OCI-LY7 (cell line): ENCODE measurements at regions not wholly inside any gene's neighbourhood (a gene's known extent, or its start where the extent isn't known, plus 50 kb on each side); places are given as distances from the start of the nearest gene placed in this dataset.
A peak's percentile ranks its signal among the peaks of the same experiment; 100 is the strongest.

Experiments used
- BruUV-seq: library from RNA; stranded (reverse); fragments of 400-500 nt; replicated peaks from 2 replicates; lab custom pipeline; 2021; lab: Mats Ljungman, UMichigan
- CTCF ChIA-PET: fragments of 300-600 bp; sonication (Branson Sonifier 250); formaldehyde crosslinking; loops from one replicate; lab custom pipeline; 2022; ENCODE audit warnings: antibody characterized with exemption; ENCODE audit not compliant: unreplicated experiment; lab: Charles Lee
- POLR2A ChIA-PET: fragments of 300-600 bp; sonication (Branson Sonifier 250); formaldehyde crosslinking; loops from one replicate; lab custom pipeline; 2022; ENCODE audit warnings: antibody characterized with exemption; lab: Charles Lee
- DNase-seq: peaks from one replicate; pipeline ENCODE4 v3.0.0-alpha.2; 2015; ENCODE audit warnings: low spot score
- H2AFZ ChIP-seq: fragments of 200-600 bp; sonication (generic), shearing (Covaris generic); 2 replicates; pipeline ENCODE4 v1.6.1; 2014; ENCODE audit warnings: mild to moderate bottlenecking, antibody characterized with exemption, low read length, moderate library complexity
- H3K27ac ChIP-seq: fragments of 200-600 bp; sonication (generic); 2 replicates; pipeline ENCODE4 v1.5.1; 2014; ENCODE audit warnings: mixed run types, low read depth, mild to moderate bottlenecking, moderate library complexity, low read length, inconsistent platforms; ENCODE audit not compliant: poor library complexity, severe bottlenecking
- H3K36me3 ChIP-seq: fragments of 200-600 bp; sonication (generic); 2 replicates; pipeline ENCODE4 v1.6.1; 2014; ENCODE audit warnings: mild to moderate bottlenecking, antibody characterized with exemption, low read length, moderate library complexity, mixed read lengths; ENCODE audit not compliant: insufficient read depth
- H3K4me1 ChIP-seq: fragments of 200-600 bp; sonication (generic); 2 replicates; pipeline ENCODE4 v1.5.1; 2014; ENCODE audit warnings: mild to moderate bottlenecking, low read length; ENCODE audit not compliant: insufficient read depth, poor library complexity, severe bottlenecking
- H3K4me2 ChIP-seq: fragments of 200-600 bp; sonication (generic); 2 replicates; pipeline ENCODE4 v1.6.1; 2014; ENCODE audit warnings: mild to moderate bottlenecking, low read length
- H3K4me3 ChIP-seq: fragments of 200-600 bp; sonication (generic); 2 replicates; pipeline ENCODE4 v1.5.1; 2014; ENCODE audit warnings: mild to moderate bottlenecking, low read depth, low read length; ENCODE audit not compliant: poor library complexity, severe bottlenecking
- H3K79me2 ChIP-seq: fragments of 200-600 bp; sonication (generic); 2 replicates; pipeline ENCODE4 v1.6.1; 2016; ENCODE audit warnings: low read depth, mild to moderate bottlenecking, low read length, moderate library complexity, mixed read lengths; ENCODE audit not compliant: insufficient read depth
- H3K9me2 ChIP-seq: fragments of 200-600 bp; sonication (generic); 2 replicates; pipeline ENCODE4 v1.6.1; 2016; ENCODE audit warnings: mild to moderate bottlenecking, low read length, mixed read lengths; ENCODE audit not compliant: insufficient read depth
- H3K9me3 ChIP-seq: fragments of 200-600 bp; sonication (generic); 2 replicates; pipeline ENCODE4 v1.6.1; 2014; ENCODE audit warnings: mild to moderate bottlenecking, mixed run types, low read length, mixed read lengths
- H4K20me1 ChIP-seq: fragments of 200-600 bp; sonication (generic); 2 replicates; pipeline ENCODE4 v1.6.1; 2014; ENCODE audit warnings: mild to moderate bottlenecking, antibody characterized with exemption, low read length, moderate library complexity, mixed read lengths; ENCODE audit not compliant: insufficient read depth
- CTCF ChIP-seq: fragments of 200-600 bp; sonication (generic); conservative IDR thresholded peaks from 2 replicates; pipeline ENCODE4 v1.5.1; 2014; ENCODE audit warnings: mild to moderate bottlenecking, antibody characterized with exemption, low read length, moderate library complexity, mixed read lengths
- EZH2phosphoT487 ChIP-seq: fragments of 200-600 bp; sonication (generic); IDR thresholded peaks from 2 replicates; pipeline ENCODE4 v1.6.1; 2018; ENCODE audit warnings: low read depth, borderline replicate concordance, mild to moderate bottlenecking, mixed run types, antibody characterized with exemption, low read length, moderate library complexity, mixed read lengths
- intact Hi-C: fragments of 100-400 bp; cut with micrococcal nuclease; formaldehyde crosslinking; loops from one replicate; pipeline ENCODE4 v1.10.0; 2022; ENCODE audit not compliant: unreplicated experiment

- no peak overlapping the region for H3K4me3 ChIP-seq
- no peaks in the 10 kb centered on the region for H4K20me1 ChIP-seq
- H3K4me1 ChIP-seq = no peaks in the 10 kb centered on the region
- no peak for TF ChIP-seq EZH2phosphoT487
- no peak for TF ChIP-seq CTCF
- no peak for DNase-seq
- no peak overlapping the region for H2AFZ ChIP-seq
- H3K9me3 ChIP-seq = no peaks in the 10 kb centered on the region
- no TSS peak for BruUV-seq
- CTCF ChIA-PET = no interaction called here
- no peak overlapping the region for H3K4me2 ChIP-seq
- H3K27ac ChIP-seq = no peak overlapping the region
- H3K36me3 ChIP-seq = no peaks in the 10 kb centered on the region
- no peaks in the 10 kb centered on the region for H3K79me2 ChIP-seq
- POLR2A ChIA-PET = no interaction called here
- intact Hi-C loops = no loop called here
- no peaks in the 10 kb centered on the region for H3K9me2 ChIP-seq
These were observed 127.7 kb downstream of the UQCRFS1 start for GRCh38 chr19:29085206-29085605.

GRCh38 chr19:29084266-29084665, 128.7 kb downstream of the UQCRFS1 start:
- BruUV-seq = no TSS peak
- no peaks in the 10 kb centered on the region for H3K79me2 ChIP-seq
- no peaks in the 10 kb centered on the region for H4K20me1 ChIP-seq
- no peak overlapping the region for H2AFZ ChIP-seq
- DNase-seq = peak; percentile 4
- POLR2A ChIA-PET = no interaction called here
- H3K4me1 ChIP-seq = no peaks in the 10 kb centered on the region
- no peak overlapping the region for H3K4me2 ChIP-seq
- H3K4me3 ChIP-seq = no peak overlapping the region
- H3K27ac ChIP-seq = no peak overlapping the region
- CTCF ChIA-PET = no interaction called here
- no peaks in the 10 kb centered on the region for H3K36me3 ChIP-seq
- intact Hi-C loops = no loop called here
- no peaks in the 10 kb centered on the region for H3K9me2 ChIP-seq
- no peaks in the 10 kb centered on the region for H3K9me3 ChIP-seq
- TF ChIP-seq CTCF (peak; percentile 54), EZH2phosphoT487 (no peak)

- Histone ChIP-seq H3K79me2 (no peaks in the 10 kb centered on the region), H3K4me2 (no peak overlapping the region), H3K9me2 (no peaks in the 10 kb centered on the region), H3K4me1 (no peaks in the 10 kb centered on the region), H3K36me3 (no peaks in the 10 kb centered on the region), H4K20me1 (no peaks in the 10 kb centered on the region), H3K9me3 (no peaks in the 10 kb centered on the region), H3K27ac (no peak overlapping the region), H3K4me3 (no peak overlapping the region), H2AFZ (no peak overlapping the region)
- ChIA-PET POLR2A (no interaction called here), CTCF (no interaction called here)
- intact Hi-C loops = no loop called here
- DNase-seq = no peak
- no TSS peak for BruUV-seq
- TF ChIP-seq CTCF (no peak), EZH2phosphoT487 (no peak)
These were observed 129.1 kb downstream of the UQCRFS1 start for GRCh38 chr19:29083863-29084262.
